Mucosa of descending colon (tissue), 3 donors: ENCODE measurements at regions not wholly inside any gene's neighbourhood (a gene's known extent, or its start where the extent isn't known, plus 50 kb on each side); places are given as distances from the start of the nearest gene placed in this dataset.

Source experiments
- ATAC-seq: fragments of 200-7000 bp; cut with Tn5 transposase; one replicate; pipeline ENCODE4 v1.9.1; 2020; ENCODE audit warnings: mild to moderate bottlenecking, moderate library complexity
- DNase-seq, 3 donors: peaks; one replicate each; pipeline ENCODE4 v3.0.0-alpha.2; 2020
- H3K36me3 ChIP-seq: fragments of 200-600 bp; one replicate; pipeline ENCODE4 v1.8.0; 2021; ENCODE audit warnings: low read depth, mild to moderate bottlenecking
- H3K4me1 ChIP-seq: fragments of 200-600 bp; one replicate; pipeline ENCODE4 v1.8.0; 2021; ENCODE audit warnings: low read depth, mild to moderate bottlenecking
- H3K4me3 ChIP-seq: fragments of 200-600 bp; one replicate; pipeline ENCODE4 v1.8.0; 2021; ENCODE audit warnings: mild to moderate bottlenecking
- H3K9me3 ChIP-seq: fragments of 200-600 bp; one replicate; pipeline ENCODE4 v1.8.0; 2021; ENCODE audit warnings: mild to moderate bottlenecking
- intact Hi-C, 2 donors: fragments of 100-400 bp; cut with DNase I in 1 of 2; cut with micrococcal nuclease in 1 of 2; formaldehyde crosslinking; loops; one replicate each; pipeline versions ENCODE4 v1.11.0 to v1.11.1; 2022; cut with DNase I, micrococcal nuclease
- TF ChIP-seq, protein P1 (sequence below): fragments of 200-600 bp; IDR thresholded peaks from one replicate; pipeline ENCODE4 v1.8.0; 2022; ENCODE audit warnings: antibody characterized with exemption, mild to moderate bottlenecking
- donor health status: DM: no; HTN: no; CAD: no; lungs with moderate emphysema.
- donor health status: DM: no; HTN: no; CAD: no.
- donor health status: DM: no; HTN: yes; CAD: no.

- intact Hi-C loops = no loop called here
- H3K9me3 ChIP-seq = no peaks in the 10 kb centered on the region
- TF ChIP-seq, protein P1, sequence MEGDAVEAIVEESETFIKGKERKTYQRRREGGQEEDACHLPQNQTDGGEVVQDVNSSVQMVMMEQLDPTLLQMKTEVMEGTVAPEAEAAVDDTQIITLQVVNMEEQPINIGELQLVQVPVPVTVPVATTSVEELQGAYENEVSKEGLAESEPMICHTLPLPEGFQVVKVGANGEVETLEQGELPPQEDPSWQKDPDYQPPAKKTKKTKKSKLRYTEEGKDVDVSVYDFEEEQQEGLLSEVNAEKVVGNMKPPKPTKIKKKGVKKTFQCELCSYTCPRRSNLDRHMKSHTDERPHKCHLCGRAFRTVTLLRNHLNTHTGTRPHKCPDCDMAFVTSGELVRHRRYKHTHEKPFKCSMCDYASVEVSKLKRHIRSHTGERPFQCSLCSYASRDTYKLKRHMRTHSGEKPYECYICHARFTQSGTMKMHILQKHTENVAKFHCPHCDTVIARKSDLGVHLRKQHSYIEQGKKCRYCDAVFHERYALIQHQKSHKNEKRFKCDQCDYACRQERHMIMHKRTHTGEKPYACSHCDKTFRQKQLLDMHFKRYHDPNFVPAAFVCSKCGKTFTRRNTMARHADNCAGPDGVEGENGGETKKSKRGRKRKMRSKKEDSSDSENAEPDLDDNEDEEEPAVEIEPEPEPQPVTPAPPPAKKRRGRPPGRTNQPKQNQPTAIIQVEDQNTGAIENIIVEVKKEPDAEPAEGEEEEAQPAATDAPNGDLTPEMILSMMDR = no peak
- H3K4me3 ChIP-seq = no peak overlapping the region
- ATAC-seq (no peak), DNase-seq (no peak)
- H3K36me3 ChIP-seq = no peaks in the 10 kb centered on the region
- H3K4me1 ChIP-seq = no peaks in the 10 kb centered on the region
These were observed 71.4 kb upstream of the GPM6B start for GRCh38 chrX:13888284-13888683.

DNA sequence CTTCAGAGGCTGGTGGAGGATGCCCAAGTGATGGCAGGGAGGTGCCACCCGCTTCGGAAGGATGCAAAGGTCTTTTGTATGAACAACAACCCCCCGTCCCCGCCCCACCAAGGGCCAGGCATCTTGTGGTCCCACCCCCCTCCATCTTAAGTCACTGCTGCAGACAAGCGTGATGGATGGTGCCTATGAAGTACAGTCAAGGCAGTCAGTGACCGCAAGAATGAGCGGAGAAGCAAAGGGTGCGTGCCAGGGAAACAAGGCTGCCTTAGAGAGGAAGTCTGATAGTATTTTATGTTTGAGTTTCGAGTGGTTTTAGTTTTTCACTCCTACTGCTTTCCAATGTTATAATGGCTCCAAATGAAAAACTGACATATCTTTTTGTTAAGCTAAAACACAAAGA is 68.7 kb upstream of the GPM6B start:
- no peak overlapping the region for H3K4me3 ChIP-seq
- intact Hi-C loops = no loop called here
- H3K4me1 ChIP-seq = no peaks in the 10 kb centered on the region
- DNase-seq (no peak), ATAC-seq (no peak)
- H3K9me3 ChIP-seq = no peaks in the 10 kb centered on the region
- TF ChIP-seq, protein P1 = no peak
- H3K36me3 ChIP-seq = no peaks in the 10 kb centered on the region

- no peak for DNase-seq
These were observed 59.8 kb upstream of the GPM6B start for GRCh38 chrX:13876652-13877051.

GRCh38 chrX:13875572-13875971 is 58.7 kb upstream of the GPM6B start:
- Histone ChIP-seq H3K9me3 (no peaks in the 10 kb centered on the region), H3K4me1 (no peaks in the 10 kb centered on the region), H3K36me3 (no peaks in the 10 kb centered on the region), H3K4me3 (no peak overlapping the region)
- ATAC-seq (no peak), DNase-seq (no peak)
- intact Hi-C loops = no loop called here
- TF ChIP-seq, protein P1 = no peak

More at GRCh38 chrX:13876652-13877051, 59.8 kb upstream of the GPM6B start:
- no peaks in the 10 kb centered on the region for H3K4me1 ChIP-seq
- TF ChIP-seq, protein P1 = no peak
- ATAC-seq = no peak
- no peaks in the 10 kb centered on the region for H3K9me3 ChIP-seq
- H3K4me3 ChIP-seq = no peak overlapping the region
- intact Hi-C loops = no loop called here
- H3K36me3 ChIP-seq = no peaks in the 10 kb centered on the region

- ATAC-seq (no peak), DNase-seq (no peak)
- Histone ChIP-seq H3K4me3 (no peak overlapping the region), H3K36me3 (no peaks in the 10 kb centered on the region), H3K9me3 (no peaks in the 10 kb centered on the region), H3K4me1 (no peaks in the 10 kb centered on the region)
- intact Hi-C loops = no loop called here
- TF ChIP-seq, protein P1 = no peak
These were observed 51.7 kb upstream of the GPM6B start for GRCh38 chrX:13868591-13868990.
